Medulla oblongata (tissue), 1 donor: ENCODE measurements at regions not wholly inside any gene's neighbourhood (a gene's known extent, or its start where the extent isn't known, plus 50 kb on each side); places are given as distances from the start of the nearest gene placed in this dataset.

ENCODE experiments used
- DNase-seq: peaks from one replicate; pipeline ENCODE4 v3.0.0-alpha.2; 2015; ENCODE audit errors: extremely low spot score

GRCh38 chr5:53331463-53331862 lies 149.0 kb upstream of the FST start:
- no peak for DNase-seq

GRCh38 chr5:53333160-53333559 lies 147.3 kb upstream of the FST start:
- DNase-seq: no peak

- DNase-seq: no peak
Measured at GRCh38 chr5:53334431-53334941, 145.9 kb upstream of the FST start.

GRCh38 chr5:53335115-53335514 lies 145.3 kb upstream of the FST start:
- no peak for DNase-seq

- no peak for DNase-seq
Measured at GRCh38 chr5:53337827-53338226, 142.6 kb upstream of the FST start.

- DNase-seq: no peak
Measured at GRCh38 chr5:53338971-53339370, 141.5 kb upstream of the FST start.

- DNase-seq: no peak
Measured at GRCh38 chr5:53339962-53340540, 140.4 kb upstream of the FST start.

- DNase-seq: no peak
Measured at GRCh38 chr5:53340956-53341750, 139.3 kb upstream of the FST start.

GRCh38 chr5:53342236-53342635 lies 138.2 kb upstream of the FST start:
- no peak for DNase-seq

- no peak for DNase-seq
Measured at GRCh38 chr5:53343187-53343586, 137.2 kb upstream of the FST start.

- no peak for DNase-seq
Measured at GRCh38 chr5:53350368-53350767, 130.1 kb upstream of the FST start.

- no peak for DNase-seq
Measured at GRCh38 chr5:53350991-53351770, 129.2 kb upstream of the FST start.

- DNase-seq: no peak
Measured at GRCh38 chr5:53355316-53355715, 125.1 kb upstream of the FST start.

GRCh38 chr5:53355931-53356330 lies 124.5 kb upstream of the FST start:
- DNase-seq: no peak

GRCh38 chr5:53357439-53357838 lies 123.0 kb upstream of the FST start:
- no peak for DNase-seq

- DNase-seq: no peak
Measured at GRCh38 chr5:53358794-53359193, 121.6 kb upstream of the FST start.

- DNase-seq: no peak
Measured at GRCh38 chr5:53359916-53360517, 120.4 kb upstream of the FST start.

- no peak for DNase-seq
Measured at GRCh38 chr5:53360811-53361210, 119.6 kb upstream of the FST start.

GRCh38 chr5:53361708-53362107 lies 118.7 kb upstream of the FST start:
- DNase-seq: no peak

GRCh38 chr5:53362521-53362941 lies 117.9 kb upstream of the FST start:
- DNase-seq: no peak

GRCh38 chr5:53364061-53364460 lies 116.4 kb upstream of the FST start:
- DNase-seq: no peak

- DNase-seq: no peak
Measured at GRCh38 chr5:53366245-53366644, 114.2 kb upstream of the FST start.
